ENCODE measurements at regions not wholly inside any gene's neighbourhood (a gene's known extent, or its start where the extent isn't known, plus 50 kb on each side); places are given as distances from the start of the nearest gene placed in this dataset.
A peak's percentile ranks its signal among the peaks of the same experiment; 100 is the strongest.
"Not testable (repeated sequence)": the region's sequence is repeated elsewhere in the genome, so short reads cannot be mapped to it uniquely, and the experiment has no call there.

GRCh38 chr3:198147993-198148392 is 188.0 kb downstream of the LMLN start:
- DNase-seq (ENCODE audit: low read depth) = not testable (repeated sequence)

- not testable (repeated sequence) for DNase-seq (ENCODE audit: low read depth)
Observed at GRCh38 chr3:198149904-198150303, 189.9 kb downstream of the LMLN start.

- not testable (repeated sequence) for DNase-seq (ENCODE audit: low read depth)
Observed at GRCh38 chr3:198151867-198152266, 191.8 kb downstream of the LMLN start.

- not testable (repeated sequence) for DNase-seq (ENCODE audit: low read depth)
Observed at GRCh38 chr3:198155771-198156170, 195.8 kb downstream of the LMLN start.

GRCh38 chr3:198157231-198157868 is 197.3 kb downstream of the LMLN start:
- not testable (repeated sequence) for DNase-seq (ENCODE audit: low read depth)

- not testable (repeated sequence) for DNase-seq (ENCODE audit: low read depth)
Observed at GRCh38 chr3:198158007-198158406, 198.0 kb downstream of the LMLN start.

- peak; percentile 25 for DNase-seq (ENCODE audit: low read depth)
Observed at GRCh38 chr3:198167339-198168039, 207.5 kb downstream of the LMLN start.

- peak; percentile 14 for DNase-seq (ENCODE audit: low read depth)
Observed at GRCh38 chr3:198170781-198171180, 210.8 kb downstream of the LMLN start.

GRCh38 chr3:198173080-198173479 is 213.1 kb downstream of the LMLN start:
- not testable (repeated sequence) for DNase-seq (ENCODE audit: low read depth)

GRCh38 chr3:198173929-198174574 is 214.0 kb downstream of the LMLN start:
- not testable (repeated sequence) for DNase-seq (ENCODE audit: low read depth)
